GM19023 (cell line): ENCODE measurements at regions not wholly inside any gene's neighbourhood (a gene's known extent, or its start where the extent isn't known, plus 50 kb on each side); places are given as distances from the start of the nearest gene placed in this dataset.
"Not testable (repeated sequence)": the region's sequence is repeated elsewhere in the genome, so short reads cannot be mapped to it uniquely, and the experiment has no call there.

Experiments used
- ATAC-seq: cut with Tn5 transposase; IDR thresholded peaks from one replicate; pipeline ENCODE4 v1.9.1; 2021; ENCODE audit warnings: mild to moderate bottlenecking, moderate library complexity; ENCODE audit not compliant: unreplicated experiment

- ATAC-seq: no peak
These were observed 714.2 kb downstream of the CETN3 start for GRCh38 chr5:89695371-89695770.

GRCh38 chr5:89694026-89694550 is 715.5 kb downstream of the CETN3 start:
- no peak for ATAC-seq

- ATAC-seq: no peak
These were observed 719.2 kb downstream of the CETN3 start for GRCh38 chr5:89690331-89690730.

- ATAC-seq: no peak
These were observed 723.3 kb downstream of the CETN3 start for GRCh38 chr5:89686081-89686765.

GRCh38 chr5:89676634-89677033 is 732.9 kb downstream of the CETN3 start:
- no peak for ATAC-seq

- no peak for ATAC-seq
These were observed 736.5 kb downstream of the CETN3 start for GRCh38 chr5:89673019-89673418.

- ATAC-seq: no peak
These were observed 740.7 kb downstream of the CETN3 start for GRCh38 chr5:89668821-89669220.

- ATAC-seq: no peak
These were observed 747.1 kb downstream of the CETN3 start for GRCh38 chr5:89662499-89662898.

- ATAC-seq: no peak
These were observed 755.9 kb upstream of the MEF2C start for GRCh38 chr5:89638871-89639270.

- not testable (repeated sequence) for ATAC-seq
These were observed 751.2 kb upstream of the MEF2C start for GRCh38 chr5:89634176-89634575.

- ATAC-seq: not testable (repeated sequence)
These were observed 747.1 kb upstream of the MEF2C start for GRCh38 chr5:89630064-89630463.

- ATAC-seq: no peak
These were observed 746.1 kb upstream of the MEF2C start for GRCh38 chr5:89628876-89629635.

GRCh38 chr5:89615839-89616518 is 733.0 kb upstream of the MEF2C start:
- ATAC-seq: no peak

- peak; percentile 95 for ATAC-seq
These were observed 730.4 kb upstream of the MEF2C start for GRCh38 chr5:89613222-89613956.

GRCh38 chr5:89606939-89607534 is 724.1 kb upstream of the MEF2C start:
- ATAC-seq: no peak

GRCh38 chr5:89604342-89604741 is 721.4 kb upstream of the MEF2C start:
- ATAC-seq: no peak

- ATAC-seq: no peak
These were observed 718.9 kb upstream of the MEF2C start for GRCh38 chr5:89601880-89602279.

GRCh38 chr5:89597878-89598277 is 714.9 kb upstream of the MEF2C start:
- ATAC-seq: no peak

GRCh38 chr5:89596821-89597220 is 713.8 kb upstream of the MEF2C start:
- ATAC-seq: no peak

- no peak for ATAC-seq
These were observed 712.1 kb upstream of the MEF2C start for GRCh38 chr5:89595056-89595455.
